GM21423 (cell line): ENCODE measurements at regions not wholly inside any gene's neighbourhood (a gene's known extent, or its start where the extent isn't known, plus 50 kb on each side); places are given as distances from the start of the nearest gene placed in this dataset.

Experiments
- ATAC-seq: cut with Tn5 transposase; IDR thresholded peaks from one replicate; pipeline ENCODE4 v1.9.1; 2021; ENCODE audit warnings: mild to moderate bottlenecking, moderate library complexity; ENCODE audit not compliant: unreplicated experiment

DNA sequence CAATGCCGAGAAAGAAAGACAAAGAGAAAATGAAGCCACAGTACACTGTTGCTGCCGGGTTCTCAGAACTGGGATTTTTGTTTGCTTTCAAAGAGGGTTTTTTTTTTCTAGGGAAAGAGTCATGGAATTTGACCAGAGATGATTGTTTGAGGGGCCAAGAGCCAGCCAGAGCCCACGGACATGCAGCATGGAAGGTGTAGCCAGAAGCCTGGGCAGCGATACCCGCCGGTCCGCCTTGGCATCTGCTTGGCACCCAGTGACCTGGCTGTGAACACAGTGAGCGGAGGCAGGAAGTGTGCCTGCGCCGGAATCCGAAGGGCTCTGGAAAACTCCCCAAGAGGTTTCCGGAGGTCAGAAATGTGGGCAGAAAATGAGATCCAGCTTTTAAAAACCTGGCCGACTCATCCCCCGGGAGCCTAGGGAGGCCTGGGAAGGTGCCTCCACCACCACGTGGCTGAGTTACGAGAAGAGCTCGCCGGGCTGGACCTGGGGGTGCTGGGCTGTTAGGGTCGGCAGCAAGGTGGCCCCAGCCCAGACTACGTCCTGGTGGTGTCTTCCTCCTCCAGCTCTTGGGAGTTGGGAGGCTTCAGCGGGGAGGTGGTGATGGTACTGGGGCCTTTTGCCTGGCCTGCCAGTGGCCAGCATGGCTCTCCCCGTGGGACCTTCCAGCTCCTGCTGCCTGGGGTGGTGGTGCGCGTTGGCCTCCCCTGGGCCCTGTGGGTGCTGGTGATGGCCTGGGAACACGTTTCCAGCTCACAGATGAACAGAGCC lies 61.6 kb upstream of the PPARA start:
- ATAC-seq, result no peak

DNA sequence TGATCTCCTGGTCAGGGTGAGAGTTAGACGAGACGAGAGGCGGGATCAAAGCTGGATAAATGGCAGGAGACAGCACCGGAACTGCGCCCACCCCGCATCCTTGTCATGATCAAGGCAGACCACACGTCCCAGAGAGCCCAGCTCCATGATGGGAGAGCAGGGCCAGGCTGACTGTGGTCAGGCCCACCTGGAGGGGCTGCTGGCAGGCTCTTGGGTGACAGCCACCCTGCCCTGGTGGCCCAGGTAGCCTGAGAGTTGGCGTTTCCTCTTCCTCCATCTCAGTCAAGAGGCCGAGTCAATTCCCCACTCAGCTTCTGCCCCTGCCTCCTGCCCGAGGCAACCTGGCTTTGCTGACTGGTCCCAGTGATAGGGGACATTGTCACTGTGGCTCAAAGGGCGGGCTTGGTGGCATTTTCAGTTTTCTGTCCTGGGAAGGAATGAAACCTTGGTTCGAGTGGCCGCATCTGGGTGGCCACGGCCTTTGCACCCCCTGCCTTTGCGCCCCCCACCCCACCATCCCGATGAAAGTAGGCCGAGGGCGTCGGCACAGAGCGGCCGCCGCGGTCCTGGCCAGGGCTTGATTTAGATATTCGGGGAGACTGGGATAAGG lies 60.8 kb upstream of the PPARA start:
- no peak for ATAC-seq

- no peak for ATAC-seq
Observed at GRCh38 chr22:46090036-46090591, 60.2 kb upstream of the PPARA start.

- ATAC-seq, result no peak
Observed at GRCh38 chr22:46090631-46091201, 59.6 kb upstream of the PPARA start.

DNA sequence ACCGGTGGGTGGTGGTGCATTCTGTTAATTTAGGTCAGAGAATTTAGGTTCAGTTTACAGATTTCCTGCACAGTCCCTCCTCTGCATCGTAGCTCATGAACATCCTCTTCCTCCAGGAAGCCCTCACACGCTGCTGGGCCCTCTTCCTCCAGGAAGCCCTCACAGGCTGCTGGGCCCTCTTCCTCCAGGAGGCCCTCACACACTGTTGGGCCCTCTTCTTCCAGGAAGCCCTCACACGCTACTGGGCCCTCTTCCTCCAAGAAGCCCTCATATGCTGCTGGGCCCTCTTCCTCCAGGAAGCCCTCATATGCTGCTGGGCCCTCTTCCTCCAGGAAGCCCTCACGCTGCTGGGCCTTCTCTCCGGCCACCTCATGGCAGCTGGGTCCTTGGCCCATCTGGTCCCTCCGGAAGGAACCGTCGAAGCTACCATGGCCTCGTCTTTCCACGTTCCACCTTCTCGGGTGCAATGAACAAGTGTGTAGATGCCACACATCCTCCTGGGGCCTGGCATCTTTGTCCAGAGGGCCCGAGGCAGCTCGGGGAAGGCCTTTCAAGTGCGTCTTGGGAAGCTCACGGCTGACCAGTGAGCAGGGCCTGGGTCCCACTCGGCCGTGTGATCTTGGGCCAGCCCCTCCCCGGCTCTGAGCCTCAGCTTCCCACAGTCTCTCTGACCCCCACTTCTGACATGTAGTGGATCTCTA lies 58.9 kb upstream of the PPARA start:
- ATAC-seq, result no peak

GRCh38 chr22:46092011-46092410 lies 58.3 kb upstream of the PPARA start:
- ATAC-seq, result no peak

DNA sequence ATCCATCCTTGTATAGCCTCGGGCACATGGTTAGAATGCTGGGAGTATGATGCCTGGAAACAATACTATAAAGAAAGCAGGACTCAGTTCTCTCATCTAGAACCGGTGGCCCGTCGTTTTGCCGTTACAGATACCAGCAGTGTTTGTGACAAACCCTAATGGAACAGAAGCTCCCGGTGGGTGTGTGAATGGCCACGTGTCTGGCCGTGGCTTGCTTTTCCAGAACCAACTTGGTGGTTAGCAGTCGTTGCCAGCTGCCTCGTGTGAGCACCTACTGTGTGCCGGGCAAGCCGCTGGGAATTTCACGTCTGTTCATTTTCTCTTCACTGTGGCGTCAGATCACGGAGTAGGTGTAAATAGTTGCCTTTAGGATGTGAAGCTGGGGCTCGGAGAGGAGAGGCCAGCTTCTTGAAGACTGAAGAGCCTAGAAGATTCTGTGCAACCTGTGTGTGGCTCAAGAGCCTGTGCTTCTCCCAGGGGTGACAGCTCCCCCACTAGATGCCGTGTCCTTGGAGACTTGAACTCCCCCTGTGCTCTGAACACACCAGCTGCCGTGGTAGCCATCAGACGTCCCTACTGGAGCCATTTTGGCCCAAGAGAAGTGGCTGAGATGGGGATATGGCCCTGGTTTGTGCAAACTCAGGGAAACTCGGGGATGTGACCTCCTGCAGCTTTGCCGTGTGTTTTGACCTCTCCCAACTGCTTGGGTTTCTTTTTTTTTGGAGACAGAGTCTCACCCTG lies 57.5 kb upstream of the PPARA start:
- ATAC-seq, result no peak

DNA sequence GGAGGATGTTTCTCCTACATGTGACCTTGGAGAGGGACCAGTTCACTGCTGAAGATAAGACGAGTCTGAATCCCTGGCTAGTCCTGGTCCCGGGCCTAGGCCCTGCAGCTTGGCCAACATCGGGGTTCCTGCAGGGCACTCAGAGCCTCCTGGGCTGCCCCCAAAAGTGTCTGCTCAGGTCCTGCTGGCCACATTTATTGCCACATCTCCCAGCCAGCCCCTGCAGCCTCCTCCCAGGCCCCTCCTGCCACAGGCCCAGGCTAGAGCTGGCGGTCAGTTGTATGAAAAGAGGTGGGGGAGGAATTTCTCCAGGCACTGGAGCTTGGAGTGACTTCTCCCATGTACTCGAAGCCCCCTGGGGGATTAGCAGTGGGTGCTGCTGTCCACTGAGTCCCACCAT lies 56.5 kb upstream of the PPARA start:
- ATAC-seq, result no peak

- ATAC-seq, result no peak
Observed at GRCh38 chr22:46094676-46095075, 55.6 kb upstream of the PPARA start.

DNA sequence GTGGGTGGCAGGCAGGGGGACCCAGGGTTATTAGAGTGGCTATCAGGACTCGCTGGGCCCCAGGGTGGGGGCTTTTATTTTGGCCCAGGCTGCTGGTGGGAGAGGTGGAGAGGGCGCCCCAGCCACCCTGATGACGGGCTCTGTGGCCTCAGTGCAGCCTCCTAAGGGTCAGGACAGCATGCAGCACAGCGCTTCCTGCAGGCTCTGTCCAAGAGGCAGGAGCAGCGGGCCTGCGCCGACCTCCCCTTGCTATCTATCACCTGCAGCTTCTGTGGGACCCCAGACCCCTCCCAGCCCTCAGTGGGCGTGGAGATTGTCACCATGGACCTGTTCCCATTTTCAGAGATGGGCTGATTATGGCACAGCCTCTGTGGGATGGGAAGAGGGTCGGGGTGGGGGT lies 54.3 kb upstream of the PPARA start:
- no peak for ATAC-seq

- no peak for ATAC-seq
Observed at GRCh38 chr22:46096706-46097230, 53.6 kb upstream of the PPARA start.

DNA sequence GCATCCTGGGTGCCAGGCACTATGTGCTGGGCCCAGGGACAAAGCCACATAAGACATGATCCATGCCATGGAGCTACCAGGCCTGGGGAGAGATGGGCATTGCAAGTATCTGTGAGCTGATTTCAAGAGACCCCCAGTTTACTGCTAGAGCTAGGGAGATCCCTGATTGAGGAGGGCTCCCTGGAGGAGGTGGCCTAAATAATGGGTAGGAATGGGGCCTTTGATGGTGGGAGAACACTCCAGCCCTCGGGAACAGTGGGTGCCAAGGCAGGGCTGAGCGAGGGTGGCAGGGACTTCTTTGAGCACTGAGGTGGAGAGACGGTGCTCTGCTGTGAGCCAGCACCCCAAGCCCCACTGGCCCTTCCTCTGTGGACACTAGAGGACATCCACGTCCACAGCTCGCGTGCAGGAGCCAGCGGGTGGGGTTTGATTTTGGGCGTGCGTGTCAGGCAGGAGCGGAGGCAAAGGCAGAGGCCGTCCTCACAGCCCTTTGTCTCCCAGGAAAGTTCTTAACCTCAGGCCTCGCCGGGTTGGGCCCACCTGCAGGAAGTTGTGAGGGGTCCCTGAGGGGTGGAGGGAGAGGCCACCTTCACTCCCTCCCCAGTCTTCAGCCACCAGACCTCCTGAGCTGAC lies 52.9 kb upstream of the PPARA start:
- no peak for ATAC-seq

DNA sequence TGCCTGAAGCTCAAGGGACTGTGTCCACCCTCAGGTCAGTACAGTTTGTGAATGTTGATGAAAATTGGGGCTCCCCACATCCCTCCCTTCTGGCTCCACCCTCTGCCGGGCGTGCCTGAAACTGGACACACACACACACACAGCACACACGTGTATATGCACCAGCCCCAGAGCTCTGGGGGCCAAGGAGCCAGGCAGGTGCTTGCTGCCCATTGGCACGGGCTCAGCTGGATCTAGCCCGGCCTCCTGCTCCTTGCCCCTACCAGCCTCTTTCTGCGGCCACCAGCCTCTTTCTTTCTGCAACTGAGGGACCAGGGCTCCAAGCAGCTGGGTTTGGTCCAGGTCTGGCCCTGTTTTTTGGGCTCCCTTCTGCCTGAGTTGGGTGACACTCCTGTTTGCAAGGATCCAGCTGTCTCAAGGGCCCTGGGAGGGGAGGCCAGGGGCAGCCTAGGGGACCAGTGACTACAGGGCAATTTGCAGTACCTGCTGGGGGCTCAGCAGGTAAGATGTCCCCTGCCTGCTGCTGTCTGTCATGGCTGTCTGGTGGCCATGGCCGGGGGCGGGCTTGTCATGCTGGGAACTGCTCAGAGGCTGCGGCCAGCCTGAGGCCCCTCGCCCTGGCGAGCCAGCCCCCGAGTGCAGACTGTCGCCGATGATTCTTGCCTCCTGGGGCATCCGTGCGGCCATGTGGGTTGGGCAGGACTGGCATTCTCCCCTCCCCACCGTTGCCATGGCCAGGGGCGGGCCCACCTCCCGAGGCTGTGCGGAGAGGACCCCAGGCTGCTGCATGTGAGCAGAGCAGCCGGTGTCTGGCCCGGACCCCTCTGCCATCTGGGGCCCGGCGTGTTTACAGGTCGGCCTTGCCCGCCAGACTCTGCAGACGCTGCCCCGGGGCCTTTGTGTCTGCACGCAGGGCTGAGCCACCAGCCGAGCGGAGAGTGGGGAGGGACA lies 51.5 kb upstream of the PPARA start:
- no peak for ATAC-seq

- ATAC-seq, result no peak
Observed at GRCh38 chr22:46099740-46100139, 50.6 kb upstream of the PPARA start.

- no peak for ATAC-seq
Observed at GRCh38 chr22:46100401-46101105, 49.8 kb upstream of the PPARA start.
